Germinal center (tissue), 1 donor: ENCODE measurements at regions not wholly inside any gene's neighbourhood (a gene's known extent, or its start where the extent isn't known, plus 50 kb on each side); places are given as distances from the start of the nearest gene placed in this dataset.

Experiments
- DNase-seq: peaks from one replicate; pipeline ENCODE4 v3.0.0; 2012; ENCODE audit warnings: mixed read lengths, low spot score

- DNase-seq, result no peak
Observed at GRCh38 chr2:6288791-6289190, 576.9 kb downstream of the CMPK2 start.

GRCh38 chr2:6290217-6291015 lies 575.3 kb downstream of the CMPK2 start:
- DNase-seq, result no peak

GRCh38 chr2:6294791-6295190 lies 570.9 kb downstream of the CMPK2 start:
- no peak for DNase-seq

GRCh38 chr2:6297238-6297637 lies 568.5 kb downstream of the CMPK2 start:
- DNase-seq, result no peak

GRCh38 chr2:6301426-6301825 lies 564.3 kb downstream of the CMPK2 start:
- no peak for DNase-seq

- no peak for DNase-seq
Observed at GRCh38 chr2:6308986-6309385, 556.7 kb downstream of the CMPK2 start.

GRCh38 chr2:6309415-6310255 lies 556.1 kb downstream of the CMPK2 start:
- DNase-seq, result peak; percentile 47

- DNase-seq, result no peak
Observed at GRCh38 chr2:6310256-6311215, 555.2 kb downstream of the CMPK2 start.

- DNase-seq, result no peak
Observed at GRCh38 chr2:6312367-6312766, 553.3 kb downstream of the CMPK2 start.

GRCh38 chr2:6314218-6314960 lies 551.3 kb downstream of the CMPK2 start:
- no peak for DNase-seq

- no peak for DNase-seq
Observed at GRCh38 chr2:6325616-6326015, 540.1 kb downstream of the CMPK2 start.

GRCh38 chr2:6326958-6327357 lies 538.7 kb downstream of the CMPK2 start:
- DNase-seq, result no peak

GRCh38 chr2:6336752-6337471 lies 528.8 kb downstream of the CMPK2 start:
- DNase-seq, result no peak

- DNase-seq, result no peak
Observed at GRCh38 chr2:6337472-6337820, 528.3 kb downstream of the CMPK2 start.

- DNase-seq, result no peak
Observed at GRCh38 chr2:6341588-6342129, 524.0 kb downstream of the CMPK2 start.

GRCh38 chr2:6342273-6342920 lies 523.3 kb downstream of the CMPK2 start:
- peak; percentile 36 for DNase-seq

- DNase-seq, result peak; percentile 21
Observed at GRCh38 chr2:6343076-6343475, 522.6 kb downstream of the CMPK2 start.

GRCh38 chr2:6352247-6352646 lies 513.5 kb downstream of the CMPK2 start:
- DNase-seq, result peak; percentile 10

GRCh38 chr2:6352906-6353515 lies 512.7 kb downstream of the CMPK2 start:
- no peak for DNase-seq

GRCh38 chr2:6353669-6354068 lies 512.0 kb downstream of the CMPK2 start:
- peak; percentile 8 for DNase-seq
